Keratinocyte (primary cell): ENCODE measurements at regions not wholly inside any gene's neighbourhood (a gene's known extent, or its start where the extent isn't known, plus 50 kb on each side); places are given as distances from the start of the nearest gene placed in this dataset.

Experiments
- DNase-seq: peaks from one replicate; pipeline ENCODE4 v3.0.0-alpha.2; 2011; ENCODE audit warnings: low read depth, missing footprints, low spot score
- FAIRE-seq: peaks from 2 replicates; lab custom pipeline; 2011; peaks lifted over from hg19 to GRCh38; lab: Jason Lieb, UNC
- H2AFZ ChIP-seq: 2 replicates; pipeline ENCODE4 v1.6.0; 2012; ENCODE audit warnings: low read length, control low read depth, inconsistent platforms; ENCODE audit not compliant: control insufficient read depth
- H3K27ac ChIP-seq: 2 replicates; pipeline ENCODE4 v1.5.1; 2011; ENCODE audit warnings: low read length; ENCODE audit not compliant: control insufficient read depth, insufficient read depth
- H3K27me3 ChIP-seq: 3 replicates; pipeline ENCODE4 v1.6.0; 2011; ENCODE audit warnings: low read length; ENCODE audit not compliant: control insufficient read depth, insufficient read depth; ENCODE audit errors: extremely low read depth
- H3K36me3 ChIP-seq, 2 experiments: 2 replicates in 1 of 2; 3 replicates in 1 of 2; pipeline ENCODE4 v1.5.1; 2011; ENCODE audit warnings: low read length in 2 of 2, mild to moderate bottlenecking in 1 of 2; ENCODE audit not compliant: control insufficient read depth in 2 of 2, insufficient read depth in 2 of 2; ENCODE audit errors: extremely low read depth in 1 of 2
- H3K4me1 ChIP-seq: 3 replicates; pipeline ENCODE4 v1.5.1; 2011; ENCODE audit warnings: low read length; ENCODE audit not compliant: control insufficient read depth, insufficient read depth; ENCODE audit errors: extremely low read depth
- H3K4me2 ChIP-seq: 3 replicates; pipeline ENCODE4 v1.6.0; 2011; ENCODE audit warnings: low read depth, low read length; ENCODE audit not compliant: control insufficient read depth, insufficient read depth; ENCODE audit errors: extremely low read depth
- H3K4me3 ChIP-seq, 3 experiments: fragments of 200-600 bp in 1 of 3; sonication (generic) in 1 of 3; 2 replicates in 2 of 3; 3 replicates in 1 of 3; pipeline ENCODE4 v1.5.1; 2011 to 2016; ENCODE audit warnings: low read length in 3 of 3, mild to moderate bottlenecking in 3 of 3, control low read depth in 2 of 3, inconsistent platforms in 1 of 3, low read depth in 1 of 3, mixed read lengths in 1 of 3, mixed run types in 1 of 3, moderate library complexity in 1 of 3; ENCODE audit not compliant: control insufficient read depth in 2 of 3, insufficient read depth in 2 of 3; ENCODE audit errors: extremely low read depth in 1 of 3
- H3K79me2 ChIP-seq: 2 replicates; pipeline ENCODE4 v1.6.0; 2012; ENCODE audit warnings: low read length; ENCODE audit not compliant: control insufficient read depth, insufficient read depth
- H3K9ac ChIP-seq: 3 replicates; pipeline ENCODE4 v1.6.0; 2011; ENCODE audit warnings: low read length; ENCODE audit not compliant: control insufficient read depth, insufficient read depth; ENCODE audit errors: extremely low read depth
- H3K9me1 ChIP-seq: 3 replicates; pipeline ENCODE4 v1.6.0; 2011; ENCODE audit warnings: low read length; ENCODE audit not compliant: control insufficient read depth, insufficient read depth; ENCODE audit errors: extremely low read depth
- H3K9me3 ChIP-seq: 2 replicates; pipeline ENCODE4 v1.5.1; 2012; ENCODE audit warnings: low read depth, low read length; ENCODE audit not compliant: control insufficient read depth
- H4K20me1 ChIP-seq: 3 replicates; pipeline ENCODE4 v1.6.0; 2011; ENCODE audit warnings: low read length; ENCODE audit not compliant: control insufficient read depth, insufficient read depth; ENCODE audit errors: extremely low read depth
- EZH2 ChIP-seq: IDR thresholded peaks from one replicate; pipeline ENCODE4 v1.6.1; 2012; ENCODE audit warnings: inconsistent platforms, mild to moderate bottlenecking, low read length, moderate library complexity
- dilution Hi-C: fragments of 300-500 bp; cut with MboI; formaldehyde crosslinking; loops from one replicate; pipeline ENCODE4 v1.7.0; 2020; ENCODE audit warnings: low sequenced_read_pairs; ENCODE audit not compliant: extremely low pct_ligation_motif_present
- TF ChIP-seq, protein P1 (sequence below), 3 experiments: IDR thresholded peaks in 1 of 3; conservative IDR thresholded peaks in 1 of 3; optimal IDR thresholded peaks in 1 of 3; 2 replicates in 2 of 3; 3 replicates in 1 of 3; pipeline versions ENCODE3 to v1.5.1; 2011; ENCODE audit warnings: low read length in 3 of 3, mild to moderate bottlenecking in 3 of 3, moderate library complexity in 2 of 3, control low read depth in 1 of 3, inconsistent platforms in 1 of 3; ENCODE audit not compliant: insufficient read depth in 2 of 3; ENCODE audit errors: extremely low read depth in 1 of 3

DNA sequence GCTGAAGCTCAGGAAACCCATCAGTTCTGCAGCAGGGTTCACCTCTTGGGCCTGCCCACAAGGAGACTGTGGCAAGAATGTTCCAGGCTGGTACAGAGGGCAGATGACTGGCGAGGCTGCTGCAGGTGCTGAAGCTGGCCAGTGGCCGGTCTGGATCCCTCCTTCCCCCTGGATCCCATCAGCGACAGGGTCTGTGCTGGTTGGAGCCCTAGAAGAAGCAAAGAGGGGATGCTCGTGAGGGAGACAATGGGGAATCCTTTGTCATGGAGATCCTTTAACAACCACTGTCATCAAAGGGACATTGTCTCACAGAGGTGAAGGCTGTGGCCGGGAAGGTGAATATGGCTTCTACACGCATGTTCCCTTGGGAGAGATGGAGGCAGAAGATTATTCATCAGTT lies 211.4 kb upstream of the TMEM132C start:
- no peaks in the 10 kb centered on the region for H3K27me3 ChIP-seq
- no peaks in the 10 kb centered on the region for H3K9me1 ChIP-seq
- no peak for DNase-seq
- H3K36me3 ChIP-seq: no peaks in the 10 kb centered on the region
- no peaks in the 10 kb centered on the region for H3K4me1 ChIP-seq
- H3K9me3 ChIP-seq: peaks cover 4% of the 10 kb centered on the region
- H3K9ac ChIP-seq: no peak overlapping the region
- H3K4me3 ChIP-seq: no peak overlapping the region
- no peak for FAIRE-seq
- dilution Hi-C loops: no loop called here
- no peak overlapping the region for H3K27ac ChIP-seq
- no peak overlapping the region for H2AFZ ChIP-seq
- H4K20me1 ChIP-seq: no peaks in the 10 kb centered on the region
- no peak overlapping the region for H3K4me2 ChIP-seq
- TF ChIP-seq, protein P1, sequence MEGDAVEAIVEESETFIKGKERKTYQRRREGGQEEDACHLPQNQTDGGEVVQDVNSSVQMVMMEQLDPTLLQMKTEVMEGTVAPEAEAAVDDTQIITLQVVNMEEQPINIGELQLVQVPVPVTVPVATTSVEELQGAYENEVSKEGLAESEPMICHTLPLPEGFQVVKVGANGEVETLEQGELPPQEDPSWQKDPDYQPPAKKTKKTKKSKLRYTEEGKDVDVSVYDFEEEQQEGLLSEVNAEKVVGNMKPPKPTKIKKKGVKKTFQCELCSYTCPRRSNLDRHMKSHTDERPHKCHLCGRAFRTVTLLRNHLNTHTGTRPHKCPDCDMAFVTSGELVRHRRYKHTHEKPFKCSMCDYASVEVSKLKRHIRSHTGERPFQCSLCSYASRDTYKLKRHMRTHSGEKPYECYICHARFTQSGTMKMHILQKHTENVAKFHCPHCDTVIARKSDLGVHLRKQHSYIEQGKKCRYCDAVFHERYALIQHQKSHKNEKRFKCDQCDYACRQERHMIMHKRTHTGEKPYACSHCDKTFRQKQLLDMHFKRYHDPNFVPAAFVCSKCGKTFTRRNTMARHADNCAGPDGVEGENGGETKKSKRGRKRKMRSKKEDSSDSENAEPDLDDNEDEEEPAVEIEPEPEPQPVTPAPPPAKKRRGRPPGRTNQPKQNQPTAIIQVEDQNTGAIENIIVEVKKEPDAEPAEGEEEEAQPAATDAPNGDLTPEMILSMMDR (optimal IDR thresholded peaks at IDR 0.05 in 1 of 3, IDR thresholded peaks at IDR 0.05 in 1 of 3, conservative IDR thresholded peaks at IDR 0.05 in 1 of 3; ENCODE audit: extremely low read depth in 1 of 3, insufficient read depth in 2 of 3, low read length in 3 of 3): no peak
- no peak for TF ChIP-seq EZH2
- no peaks in the 10 kb centered on the region for H3K79me2 ChIP-seq

DNA sequence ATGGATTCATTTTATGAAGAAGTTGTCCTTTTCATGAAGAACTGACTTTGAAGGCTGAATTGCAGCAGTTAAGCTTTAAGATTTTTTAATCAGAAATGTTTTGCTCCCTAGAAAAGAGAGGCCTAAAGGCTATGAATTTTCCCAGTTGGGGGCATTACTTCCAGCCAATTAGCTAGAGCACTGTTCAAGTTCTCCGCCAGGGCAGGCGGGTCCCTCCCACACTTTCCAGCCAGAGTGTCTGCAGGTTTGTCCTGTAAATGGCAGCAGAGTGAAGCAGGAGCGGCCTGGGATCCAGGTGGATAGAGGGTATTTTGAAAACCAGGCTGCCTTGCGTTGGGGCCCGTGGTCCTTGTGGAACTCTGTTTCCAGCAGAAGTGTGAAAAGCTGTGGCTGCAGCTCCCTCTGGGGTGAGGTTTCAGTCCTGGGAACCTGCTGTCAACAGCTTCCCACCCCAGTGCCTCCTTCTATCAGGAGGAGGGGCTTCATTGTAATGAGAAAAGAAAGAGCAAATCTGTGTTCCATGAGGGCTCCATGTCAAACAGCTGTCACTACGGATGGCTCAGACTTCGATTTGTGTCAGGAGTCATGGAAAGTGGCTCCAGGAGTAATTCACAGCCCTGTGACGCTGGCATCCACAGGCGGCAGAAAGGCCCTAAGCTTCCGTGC lies 210.7 kb upstream of the TMEM132C start:
- FAIRE-seq: no peak
- Histone ChIP-seq H3K36me3 (no peaks in the 10 kb centered on the region), H3K9ac (no peak overlapping the region), H3K79me2 (no peaks in the 10 kb centered on the region), H4K20me1 (no peaks in the 10 kb centered on the region), H3K4me3 (no peak overlapping the region), H3K4me1 (no peaks in the 10 kb centered on the region), H2AFZ (no peak overlapping the region), H3K27me3 (no peaks in the 10 kb centered on the region), H3K27ac (no peak overlapping the region), H3K9me1 (no peaks in the 10 kb centered on the region), H3K9me3 (peaks cover 4% of the 10 kb centered on the region), H3K4me2 (no peak overlapping the region)
- dilution Hi-C loops: no loop called here
- no peak for TF ChIP-seq EZH2
- TF ChIP-seq, protein P1 (optimal IDR thresholded peaks at IDR 0.05 in 1 of 3, IDR thresholded peaks at IDR 0.05 in 1 of 3, conservative IDR thresholded peaks at IDR 0.05 in 1 of 3; ENCODE audit: extremely low read depth in 1 of 3, insufficient read depth in 2 of 3, low read length in 3 of 3): no peak
- no peak for DNase-seq
